ENCODE measurements at regions not wholly inside any gene's neighbourhood (a gene's known extent, or its start where the extent isn't known, plus 50 kb on each side); places are given as distances from the start of the nearest gene placed in this dataset.

DNA sequence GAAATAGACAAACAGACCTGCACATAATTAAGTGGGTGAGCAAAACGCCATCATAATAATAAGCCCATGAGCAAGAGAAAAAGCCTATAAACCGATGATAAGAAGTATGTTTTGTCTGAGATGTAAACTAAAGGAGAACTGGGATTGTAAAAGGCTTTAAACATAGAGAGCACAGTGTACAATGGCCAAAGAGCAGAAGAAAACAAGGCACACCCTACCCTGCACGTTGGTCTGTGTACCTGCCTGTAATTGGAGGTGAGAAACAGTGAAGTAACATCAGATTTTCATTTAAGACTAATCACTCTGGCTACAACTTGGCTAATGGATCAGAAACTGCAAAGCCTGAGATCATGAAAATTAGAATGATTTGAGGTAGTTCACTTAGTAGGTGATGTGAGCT is 1094.7 kb upstream of the GYPC start:
- Histone ChIP-seq H3K36me3 (no peaks in the 10 kb centered on the region), H3K27me3 (ENCODE audit: insufficient read depth, low read depth, severe bottlenecking) (peaks cover 4% of the 10 kb centered on the region), H3K9me3 (ENCODE audit: severe bottlenecking) (no peaks in the 10 kb centered on the region), H3K4me3 (ENCODE audit: low read depth, low read length) (no peak overlapping the region), H3K27ac (no peak overlapping the region)
- DNase-seq = no peak
- TF ChIP-seq, protein P1, sequence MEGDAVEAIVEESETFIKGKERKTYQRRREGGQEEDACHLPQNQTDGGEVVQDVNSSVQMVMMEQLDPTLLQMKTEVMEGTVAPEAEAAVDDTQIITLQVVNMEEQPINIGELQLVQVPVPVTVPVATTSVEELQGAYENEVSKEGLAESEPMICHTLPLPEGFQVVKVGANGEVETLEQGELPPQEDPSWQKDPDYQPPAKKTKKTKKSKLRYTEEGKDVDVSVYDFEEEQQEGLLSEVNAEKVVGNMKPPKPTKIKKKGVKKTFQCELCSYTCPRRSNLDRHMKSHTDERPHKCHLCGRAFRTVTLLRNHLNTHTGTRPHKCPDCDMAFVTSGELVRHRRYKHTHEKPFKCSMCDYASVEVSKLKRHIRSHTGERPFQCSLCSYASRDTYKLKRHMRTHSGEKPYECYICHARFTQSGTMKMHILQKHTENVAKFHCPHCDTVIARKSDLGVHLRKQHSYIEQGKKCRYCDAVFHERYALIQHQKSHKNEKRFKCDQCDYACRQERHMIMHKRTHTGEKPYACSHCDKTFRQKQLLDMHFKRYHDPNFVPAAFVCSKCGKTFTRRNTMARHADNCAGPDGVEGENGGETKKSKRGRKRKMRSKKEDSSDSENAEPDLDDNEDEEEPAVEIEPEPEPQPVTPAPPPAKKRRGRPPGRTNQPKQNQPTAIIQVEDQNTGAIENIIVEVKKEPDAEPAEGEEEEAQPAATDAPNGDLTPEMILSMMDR (IDR thresholded peaks at IDR 0.05; ENCODE audit: low read depth, low read length) = no peak

DNA sequence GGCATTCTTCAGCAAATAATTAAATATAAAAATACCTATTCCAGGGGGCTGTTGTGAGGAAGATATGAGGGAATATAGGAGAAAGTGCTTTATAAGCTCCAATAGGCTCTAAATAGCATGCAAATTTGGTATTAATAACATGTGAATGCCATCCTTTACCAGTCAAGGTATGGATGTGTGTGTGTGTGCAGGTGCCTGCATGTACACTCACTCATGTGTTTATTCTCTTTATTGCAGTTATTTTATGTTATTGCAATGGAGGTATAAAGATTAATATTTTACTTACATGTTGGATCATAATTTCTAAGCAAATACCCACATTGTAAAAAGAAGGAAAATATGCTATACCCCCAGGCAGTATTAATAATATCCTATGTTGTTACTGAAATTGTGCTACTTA is 1093.0 kb upstream of the GYPC start:
- Histone ChIP-seq H3K27me3 (ENCODE audit: insufficient read depth, low read depth, severe bottlenecking) (peaks cover 10% of the 10 kb centered on the region), H3K9me3 (ENCODE audit: severe bottlenecking) (no peaks in the 10 kb centered on the region), H3K27ac (no peak overlapping the region), H3K4me3 (ENCODE audit: low read depth, low read length) (no peak overlapping the region), H3K36me3 (no peaks in the 10 kb centered on the region)
- TF ChIP-seq, protein P1 (IDR thresholded peaks at IDR 0.05; ENCODE audit: low read depth, low read length) = no peak
- no peak for DNase-seq

- no peak overlapping the region for H3K27ac ChIP-seq
- H3K27me3 ChIP-seq (ENCODE audit: insufficient read depth, low read depth, severe bottlenecking) = peaks cover 11% of the 10 kb centered on the region
- TF ChIP-seq, protein P1 (IDR thresholded peaks at IDR 0.05; ENCODE audit: low read depth, low read length) = no peak
- H3K9me3 ChIP-seq (ENCODE audit: severe bottlenecking) = no peaks in the 10 kb centered on the region
- no peaks in the 10 kb centered on the region for H3K36me3 ChIP-seq
- no peak for DNase-seq
- no peak overlapping the region for H3K4me3 ChIP-seq (ENCODE audit: low read depth, low read length)
Observed at GRCh38 chr2:125564471-125564870, 1091.5 kb upstream of the GYPC start.

DNA sequence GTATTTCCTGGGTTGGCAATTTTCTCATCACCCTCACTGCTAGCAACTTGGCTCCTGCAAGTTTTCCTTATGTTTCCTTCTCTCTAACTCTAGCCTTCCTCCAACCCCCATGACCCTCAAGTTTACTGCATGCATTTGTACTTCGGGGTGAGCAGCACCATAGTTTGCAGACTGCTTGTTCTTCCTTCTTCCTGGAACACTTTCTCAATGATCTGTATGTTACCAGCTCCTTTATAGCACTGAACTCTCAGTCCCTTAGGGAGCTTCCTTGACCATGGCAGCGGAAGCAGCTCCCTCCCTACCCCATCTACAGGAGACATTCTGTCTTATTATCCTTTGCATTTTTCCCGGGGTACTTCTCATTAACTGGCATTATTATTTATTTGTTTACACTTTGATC is 1089.5 kb upstream of the GYPC start:
- Histone ChIP-seq H3K27ac (no peak overlapping the region), H3K9me3 (ENCODE audit: severe bottlenecking) (no peaks in the 10 kb centered on the region), H3K27me3 (ENCODE audit: insufficient read depth, low read depth, severe bottlenecking) (peaks cover 11% of the 10 kb centered on the region), H3K4me3 (ENCODE audit: low read depth, low read length) (no peak overlapping the region), H3K36me3 (no peaks in the 10 kb centered on the region)
- TF ChIP-seq, protein P1 (IDR thresholded peaks at IDR 0.05; ENCODE audit: low read depth, low read length) = no peak
- no peak for DNase-seq

DNA sequence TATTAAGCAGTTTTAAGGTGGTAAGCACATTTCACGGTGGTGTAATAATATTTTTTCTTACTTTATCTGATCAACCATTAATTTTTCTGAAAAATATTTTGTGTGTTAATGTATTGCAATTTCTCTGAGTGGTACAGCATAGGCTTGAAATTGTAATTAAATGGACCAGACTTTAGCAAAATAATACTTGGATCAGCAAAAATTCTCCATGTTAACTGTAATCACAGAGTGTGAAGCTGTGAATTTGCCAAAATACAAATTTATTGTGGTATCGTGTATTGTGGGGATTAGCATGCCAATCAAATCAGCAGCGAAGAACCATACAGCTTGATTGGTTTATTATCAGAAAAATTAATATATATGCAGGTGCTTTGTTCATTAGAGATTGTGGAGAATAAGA is 1088.9 kb upstream of the GYPC start:
- Histone ChIP-seq H3K27me3 (ENCODE audit: insufficient read depth, low read depth, severe bottlenecking) (peaks cover 11% of the 10 kb centered on the region), H3K9me3 (ENCODE audit: severe bottlenecking) (no peaks in the 10 kb centered on the region), H3K36me3 (no peaks in the 10 kb centered on the region), H3K4me3 (ENCODE audit: low read depth, low read length) (no peak overlapping the region), H3K27ac (no peak overlapping the region)
- TF ChIP-seq, protein P1 (IDR thresholded peaks at IDR 0.05; ENCODE audit: low read depth, low read length) = no peak
- DNase-seq = no peak

DNA sequence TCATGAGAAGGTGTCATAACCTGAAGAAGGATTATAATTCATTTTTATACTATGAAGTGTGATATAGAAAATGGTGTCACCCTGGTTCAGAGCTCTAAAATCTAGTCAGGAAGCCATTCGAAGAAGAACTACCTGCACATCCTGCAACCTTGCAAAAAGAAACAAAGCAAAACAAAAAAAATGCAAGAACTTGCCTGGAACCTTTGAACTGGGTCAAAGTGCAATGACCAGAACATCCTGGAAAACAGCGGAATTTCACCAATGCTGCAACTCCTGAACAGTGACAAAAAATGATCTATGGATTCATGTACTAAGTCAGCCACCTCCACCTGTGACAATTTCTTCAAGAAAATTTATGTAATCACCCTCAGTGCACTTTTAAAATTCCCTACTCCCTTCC is 1083.3 kb upstream of the GYPC start:
- DNase-seq = no peak
- no peaks in the 10 kb centered on the region for H3K36me3 ChIP-seq
- no peak overlapping the region for H3K27ac ChIP-seq
- no peak overlapping the region for H3K4me3 ChIP-seq (ENCODE audit: low read depth, low read length)
- H3K27me3 ChIP-seq (ENCODE audit: insufficient read depth, low read depth, severe bottlenecking) = peaks cover 8% of the 10 kb centered on the region
- TF ChIP-seq, protein P1 (IDR thresholded peaks at IDR 0.05; ENCODE audit: low read depth, low read length) = no peak
- no peaks in the 10 kb centered on the region for H3K9me3 ChIP-seq (ENCODE audit: severe bottlenecking)
